CD4-positive, alpha-beta T cell (primary cell): ENCODE measurements at regions not wholly inside any gene's neighbourhood (a gene's known extent, or its start where the extent isn't known, plus 50 kb on each side); places are given as distances from the start of the nearest gene placed in this dataset.

Experiments used
- ATAC-seq: fragments of 200-7000 bp; cut with Tn5 transposase; one replicate; pipeline ENCODE4 v1.10.0; 2022; ENCODE audit warnings: mild to moderate bottlenecking; ENCODE audit not compliant: poor library complexity
- CTCF ChIA-PET: fragments of 350-600 bp; sonication (Branson Sonifier 250); formaldehyde crosslinking; loops from one replicate; lab custom pipeline; 2021; ENCODE audit warnings: antibody characterized with exemption, inconsistent platforms; lab: Charles Lee
- POLR2A ChIA-PET: fragments of 350-600 bp; sonication (Branson Sonifier 250); formaldehyde crosslinking; loops from one replicate; lab custom pipeline; 2021; ENCODE audit warnings: antibody characterized with exemption, inconsistent platforms; lab: Charles Lee
- DNase-seq, 14 experiments: peaks; one replicate each; pipeline ENCODE4 v3.0.0-alpha.2; 2013 to 2020; ENCODE audit warnings: mixed read lengths in 2 of 14
- H3K27ac ChIP-seq, 2 donors: one replicate each; pipeline versions ENCODE4 v1.5.1 to v1.7.0; 2013; ENCODE audit warnings: low read length in 2 of 2, low read depth in 1 of 2, mild to moderate bottlenecking in 1 of 2
- H3K27me3 ChIP-seq, 2 experiments: 1 replicate in 1 of 2; 2 replicates in 1 of 2; pipeline versions ENCODE4 v1.6.1 to v1.7.0; 2013; ENCODE audit warnings: low read length in 2 of 2, control low read depth in 1 of 2, mild to moderate bottlenecking in 1 of 2, moderate library complexity in 1 of 2; ENCODE audit not compliant: insufficient read depth in 2 of 2, control insufficient read depth in 1 of 2
- H3K36me3 ChIP-seq: one replicate; pipeline ENCODE4 v1.6.1; 2013; ENCODE audit warnings: low read length, control low read depth; ENCODE audit not compliant: insufficient read depth
- H3K4me1 ChIP-seq: one replicate; pipeline ENCODE4 v1.6.1; 2013; ENCODE audit warnings: low read length, control low read depth; ENCODE audit not compliant: insufficient read depth
- H3K4me3 ChIP-seq: one replicate; pipeline ENCODE4 v1.5.1; 2013; ENCODE audit warnings: mild to moderate bottlenecking, low read length, moderate library complexity
- H3K9me3 ChIP-seq, 2 experiments: 1 replicate in 1 of 2; 2 replicates in 1 of 2; pipeline versions ENCODE4 v1.6.1 to v1.7.0; 2013; ENCODE audit warnings: low read length in 2 of 2, mild to moderate bottlenecking in 2 of 2, control low read depth in 1 of 2, moderate library complexity in 1 of 2; ENCODE audit not compliant: control insufficient read depth in 1 of 2, insufficient read depth in 1 of 2
- H3K27ac Mint-ChIP-seq: one replicate; pipeline ENCODE4 v1.8.0; 2020; ENCODE audit warnings: mixed read lengths
- H3K27me3 Mint-ChIP-seq: one replicate; pipeline ENCODE4 v1.8.0; 2021; ENCODE audit warnings: mixed read lengths
- H3K36me3 Mint-ChIP-seq: one replicate; pipeline ENCODE4 v1.8.0; 2021; ENCODE audit warnings: low read depth, mixed read lengths
- H3K4me1 Mint-ChIP-seq: one replicate; pipeline ENCODE4 v1.8.0; 2021; ENCODE audit warnings: low read depth, mixed read lengths
- H3K4me3 Mint-ChIP-seq: one replicate; pipeline ENCODE4 v1.8.0; 2020; ENCODE audit warnings: mild to moderate bottlenecking, mixed read lengths
- H3K9me3 Mint-ChIP-seq: one replicate; pipeline ENCODE4 v1.8.0; 2020; ENCODE audit warnings: mixed read lengths
- intact Hi-C, 2 experiments: fragments of 100-400 bp; cut with DNase I in 1 of 2; cut with micrococcal nuclease in 1 of 2; formaldehyde crosslinking; loops; one replicate each; pipeline versions ENCODE4 v1.15.1 to v1.9.0; 2023 to 2025; cut with DNase I, micrococcal nuclease
- TF ChIP-seq, protein P1 (sequence below): fragments of 200-600 bp; IDR thresholded peaks from one replicate; pipeline ENCODE4 v1.8.0; 2022; ENCODE audit warnings: antibody characterized with exemption, mild to moderate bottlenecking

DNA sequence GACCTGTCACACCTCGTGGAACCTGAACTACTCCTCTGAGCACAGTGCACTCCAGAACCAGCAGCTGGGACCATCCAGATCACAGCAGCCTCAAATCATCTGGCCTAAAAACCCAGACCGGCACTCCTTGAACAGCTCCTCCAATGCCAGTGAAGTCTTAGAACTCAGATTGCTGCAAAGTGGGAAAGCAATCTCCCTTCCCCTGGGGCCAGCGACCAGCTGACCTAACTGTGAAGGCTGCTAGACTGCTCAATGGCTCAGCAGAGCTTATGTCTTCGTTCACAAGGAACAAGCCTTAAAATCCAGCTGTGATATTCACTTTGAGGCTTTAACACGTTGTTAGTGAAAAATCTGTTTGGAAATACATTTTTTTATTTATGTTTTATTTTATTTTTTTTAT is 243.2 kb downstream of the ANKRD60 start:
- TF ChIP-seq, protein P1, sequence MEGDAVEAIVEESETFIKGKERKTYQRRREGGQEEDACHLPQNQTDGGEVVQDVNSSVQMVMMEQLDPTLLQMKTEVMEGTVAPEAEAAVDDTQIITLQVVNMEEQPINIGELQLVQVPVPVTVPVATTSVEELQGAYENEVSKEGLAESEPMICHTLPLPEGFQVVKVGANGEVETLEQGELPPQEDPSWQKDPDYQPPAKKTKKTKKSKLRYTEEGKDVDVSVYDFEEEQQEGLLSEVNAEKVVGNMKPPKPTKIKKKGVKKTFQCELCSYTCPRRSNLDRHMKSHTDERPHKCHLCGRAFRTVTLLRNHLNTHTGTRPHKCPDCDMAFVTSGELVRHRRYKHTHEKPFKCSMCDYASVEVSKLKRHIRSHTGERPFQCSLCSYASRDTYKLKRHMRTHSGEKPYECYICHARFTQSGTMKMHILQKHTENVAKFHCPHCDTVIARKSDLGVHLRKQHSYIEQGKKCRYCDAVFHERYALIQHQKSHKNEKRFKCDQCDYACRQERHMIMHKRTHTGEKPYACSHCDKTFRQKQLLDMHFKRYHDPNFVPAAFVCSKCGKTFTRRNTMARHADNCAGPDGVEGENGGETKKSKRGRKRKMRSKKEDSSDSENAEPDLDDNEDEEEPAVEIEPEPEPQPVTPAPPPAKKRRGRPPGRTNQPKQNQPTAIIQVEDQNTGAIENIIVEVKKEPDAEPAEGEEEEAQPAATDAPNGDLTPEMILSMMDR, result no peak
- intact Hi-C loops, result no loop called here
- ATAC-seq (no peak), DNase-seq (no peak)
- Mint-ChIP-seq H3K4me1 (no peaks in the 10 kb centered on the region), H3K27me3 (peaks cover 28% of the 10 kb centered on the region), H3K27ac (no peak overlapping the region), H3K4me3 (no peak overlapping the region), H3K9me3 (no peaks in the 10 kb centered on the region), H3K36me3 (no peaks in the 10 kb centered on the region)
- peaks cover 2 to 4% of the 10 kb centered on the region in 2 experiments for H3K27me3 ChIP-seq
- no peak overlapping the region for H3K27ac ChIP-seq
- H3K36me3 ChIP-seq, result no peaks in the 10 kb centered on the region
- no peaks in the 10 kb centered on the region for H3K4me1 ChIP-seq
- no peaks in the 10 kb centered on the region for H3K9me3 ChIP-seq
- ChIA-PET CTCF (no interaction called here), POLR2A (no interaction called here)
- no peak overlapping the region for H3K4me3 ChIP-seq

DNA sequence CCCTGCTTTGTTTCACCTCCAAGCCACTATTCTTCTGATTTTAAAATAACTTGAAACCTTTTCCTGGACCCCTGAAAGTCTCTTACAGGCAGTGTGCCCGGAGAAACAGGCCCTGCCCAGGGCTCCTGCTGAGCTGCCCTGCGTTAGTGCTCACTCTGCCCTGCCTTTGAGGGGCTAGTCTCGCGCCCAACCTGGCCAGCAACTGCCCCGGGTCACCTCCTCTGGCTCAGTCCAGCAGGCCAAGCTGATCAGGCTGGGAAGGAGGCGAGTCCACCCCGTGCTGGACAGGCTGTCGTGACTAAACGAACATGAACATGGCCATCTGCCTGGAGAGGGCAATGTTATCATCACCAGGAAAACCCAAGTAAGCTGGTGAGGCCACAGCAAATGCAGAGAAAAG is 245.4 kb downstream of the ANKRD60 start:
- CTCF ChIA-PET, result no interaction called here
- DNase-seq, result no peak
- H3K27ac Mint-ChIP-seq, result no peak overlapping the region
- ATAC-seq, result no peak
- H3K27me3 Mint-ChIP-seq, result peaks cover 12% of the 10 kb centered on the region
- H3K4me1 Mint-ChIP-seq, result no peaks in the 10 kb centered on the region
- H3K4me3 Mint-ChIP-seq, result no peak overlapping the region
- no peaks in the 10 kb centered on the region for H3K9me3 ChIP-seq
- intact Hi-C loops, result no loop called here
- TF ChIP-seq, protein P1, result no peak
- no peaks in the 10 kb centered on the region for H3K9me3 Mint-ChIP-seq
- H3K27ac ChIP-seq, result no peak overlapping the region
- H3K4me1 ChIP-seq, result no peaks in the 10 kb centered on the region
- H3K36me3 Mint-ChIP-seq, result no peaks in the 10 kb centered on the region
- POLR2A ChIA-PET, result no interaction called here
- peaks cover 2 to 9% of the 10 kb centered on the region in 2 experiments for H3K27me3 ChIP-seq
- no peaks in the 10 kb centered on the region for H3K36me3 ChIP-seq
- H3K4me3 ChIP-seq, result no peak overlapping the region

DNA sequence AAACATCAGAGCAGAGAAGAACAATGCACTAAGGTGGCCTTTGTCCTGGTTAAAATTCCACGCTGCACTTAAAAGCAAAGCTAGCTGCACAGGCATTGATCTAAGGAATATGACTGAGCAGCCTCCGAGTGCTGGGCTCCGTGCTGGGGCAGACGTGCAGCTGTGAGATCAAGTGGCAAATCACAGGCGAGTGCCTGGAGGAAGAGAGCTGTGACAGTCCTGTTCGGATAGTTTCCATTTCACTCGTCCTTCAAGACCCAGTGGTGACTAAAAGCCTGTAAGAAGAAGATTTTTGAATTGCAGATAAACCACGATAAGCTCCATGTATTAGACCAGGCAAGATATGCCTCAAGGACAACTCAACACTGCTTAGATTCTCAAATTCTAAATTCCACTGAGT is 247.9 kb downstream of the ANKRD60 start:
- Mint-ChIP-seq H3K27ac (no peak overlapping the region), H3K4me3 (no peak overlapping the region), H3K4me1 (no peaks in the 10 kb centered on the region), H3K9me3 (no peaks in the 10 kb centered on the region), H3K27me3 (peaks cover 6% of the 10 kb centered on the region), H3K36me3 (no peaks in the 10 kb centered on the region)
- no peaks in the 10 kb centered on the region for H3K4me1 ChIP-seq
- no peak overlapping the region for H3K4me3 ChIP-seq
- CTCF ChIA-PET, result no interaction called here
- TF ChIP-seq, protein P1, result no peak
- no peaks in the 10 kb centered on the region for H3K36me3 ChIP-seq
- peaks cover 2 to 5% of the 10 kb centered on the region in 2 experiments for H3K27me3 ChIP-seq
- peaks cover 0 to 3% of the 10 kb centered on the region in 2 experiments for H3K9me3 ChIP-seq
- no peak for DNase-seq
- no peak overlapping the region for H3K27ac ChIP-seq
- ATAC-seq, result no peak
- POLR2A ChIA-PET, result no interaction called here
- intact Hi-C loops, result no loop called here
